GM19043 (cell line): ENCODE measurements at regions not wholly inside any gene's neighbourhood (a gene's known extent, or its start where the extent isn't known, plus 50 kb on each side); places are given as distances from the start of the nearest gene placed in this dataset.
"Not testable (repeated sequence)": the region's sequence is repeated elsewhere in the genome, so short reads cannot be mapped to it uniquely, and the experiment has no call there.

ENCODE experiments used
- ATAC-seq: cut with Tn5 transposase; IDR thresholded peaks from one replicate; pipeline ENCODE4 v1.9.1; 2021; ENCODE audit warnings: low read depth; ENCODE audit not compliant: unreplicated experiment

- no peak for ATAC-seq
Measured at GRCh38 chr5:163874431-163874830, 369.0 kb downstream of the MAT2B start.

GRCh38 chr5:163874912-163875311, 369.5 kb downstream of the MAT2B start:
- not testable (repeated sequence) for ATAC-seq

GRCh38 chr5:163877865-163878264, 372.4 kb downstream of the MAT2B start:
- ATAC-seq, result no peak

GRCh38 chr5:163878490-163878889, 373.1 kb downstream of the MAT2B start:
- ATAC-seq, result no peak

- no peak for ATAC-seq
Measured at GRCh38 chr5:163880302-163880701, 374.9 kb downstream of the MAT2B start.

- ATAC-seq, result no peak
Measured at GRCh38 chr5:163885117-163885516, 379.7 kb downstream of the MAT2B start.

- ATAC-seq, result no peak
Measured at GRCh38 chr5:163887854-163888253, 382.4 kb downstream of the MAT2B start.

GRCh38 chr5:163888366-163888765, 382.9 kb downstream of the MAT2B start:
- no peak for ATAC-seq

- no peak for ATAC-seq
Measured at GRCh38 chr5:163889369-163889768, 383.9 kb downstream of the MAT2B start.

- no peak for ATAC-seq
Measured at GRCh38 chr5:163890261-163890660, 384.8 kb downstream of the MAT2B start.

GRCh38 chr5:163893281-163893680, 387.9 kb downstream of the MAT2B start:
- ATAC-seq, result no peak

- no peak for ATAC-seq
Measured at GRCh38 chr5:163894645-163895044, 389.2 kb downstream of the MAT2B start.

- no peak for ATAC-seq
Measured at GRCh38 chr5:163898873-163899272, 393.5 kb downstream of the MAT2B start.

GRCh38 chr5:163907783-163908182, 402.4 kb downstream of the MAT2B start:
- ATAC-seq, result not testable (repeated sequence)

- no peak for ATAC-seq
Measured at GRCh38 chr5:163908253-163908652, 402.8 kb downstream of the MAT2B start.

GRCh38 chr5:163910226-163910625, 404.8 kb downstream of the MAT2B start:
- ATAC-seq, result no peak

- no peak for ATAC-seq
Measured at GRCh38 chr5:163912046-163912445, 406.6 kb downstream of the MAT2B start.

GRCh38 chr5:163913548-163913947, 408.1 kb downstream of the MAT2B start:
- ATAC-seq, result no peak

GRCh38 chr5:163914910-163915309, 409.5 kb downstream of the MAT2B start:
- ATAC-seq, result peak; percentile 19

- ATAC-seq, result peak; percentile 73
Measured at GRCh38 chr5:163915481-163915961, 410.1 kb downstream of the MAT2B start.

- ATAC-seq, result peak; percentile 80
Measured at GRCh38 chr5:163916376-163916775, 411.0 kb downstream of the MAT2B start.

- ATAC-seq, result no peak
Measured at GRCh38 chr5:163916861-163917260, 411.4 kb downstream of the MAT2B start.

- no peak for ATAC-seq
Measured at GRCh38 chr5:163917747-163918146, 412.3 kb downstream of the MAT2B start.
